GM12874 (cell line): ENCODE measurements at regions not wholly inside any gene's neighbourhood (a gene's known extent, or its start where the extent isn't known, plus 50 kb on each side); places are given as distances from the start of the nearest gene placed in this dataset.

Source experiments
- CTCF ChIP-seq: IDR thresholded peaks from 2 replicates; pipeline ENCODE4 v1.5.1; 2011; ENCODE audit warnings: low read depth, mild to moderate bottlenecking, control low read depth, low read length, moderate library complexity; ENCODE audit not compliant: insufficient read depth

- no peak for TF ChIP-seq CTCF
Observed at GRCh38 chr13:84933797-84934196, 865.4 kb downstream of the SLITRK6 start.

GRCh38 chr13:84931264-84931663 lies 868.0 kb downstream of the SLITRK6 start:
- TF ChIP-seq CTCF = no peak

GRCh38 chr13:84927442-84928169 lies 871.6 kb downstream of the SLITRK6 start:
- no peak for TF ChIP-seq CTCF

- no peak for TF ChIP-seq CTCF
Observed at GRCh38 chr13:84925443-84925842, 873.8 kb downstream of the SLITRK6 start.

- no peak for TF ChIP-seq CTCF
Observed at GRCh38 chr13:84923831-84924230, 875.4 kb downstream of the SLITRK6 start.

GRCh38 chr13:84917252-84917878 lies 881.9 kb downstream of the SLITRK6 start:
- no peak for TF ChIP-seq CTCF

- TF ChIP-seq CTCF = no peak
Observed at GRCh38 chr13:84912720-84913119, 886.5 kb downstream of the SLITRK6 start.
